Duodenal mucosa (tissue), 2 donors: ENCODE measurements at regions not wholly inside any gene's neighbourhood (a gene's known extent, or its start where the extent isn't known, plus 50 kb on each side); places are given as distances from the start of the nearest gene placed in this dataset.

Experiments
- H3K27ac ChIP-seq: one replicate; pipeline ENCODE4 v1.7.0; 2013; ENCODE audit warnings: low read depth, low read length
- H3K27me3 ChIP-seq, 2 donors: one replicate each; pipeline ENCODE4 v1.7.0; 2013; ENCODE audit warnings: low read length in 2 of 2, control low read depth in 1 of 2; ENCODE audit not compliant: insufficient read depth in 2 of 2, control insufficient read depth in 1 of 2
- H3K36me3 ChIP-seq, 2 donors: one replicate each; pipeline ENCODE4 v1.7.0; 2013; ENCODE audit warnings: low read length in 2 of 2, control low read depth in 1 of 2; ENCODE audit not compliant: insufficient read depth in 2 of 2, control insufficient read depth in 1 of 2
- H3K4me1 ChIP-seq, 2 donors: one replicate each; pipeline ENCODE4 v1.7.0; 2013; ENCODE audit warnings: low read length in 2 of 2, control low read depth in 1 of 2; ENCODE audit not compliant: insufficient read depth in 2 of 2, control insufficient read depth in 1 of 2
- H3K4me3 ChIP-seq, 2 donors: one replicate each; pipeline ENCODE4 v1.7.0; 2013; ENCODE audit warnings: low read length in 2 of 2, low read depth in 1 of 2
- H3K9ac ChIP-seq, 2 donors: one replicate each; pipeline ENCODE4 v1.7.0; 2013; ENCODE audit warnings: low read length in 2 of 2, low read depth in 1 of 2
- H3K9me3 ChIP-seq, 2 donors: one replicate each; pipeline ENCODE4 v1.7.0; 2013; ENCODE audit warnings: low read length in 2 of 2, control low read depth in 1 of 2; ENCODE audit not compliant: control insufficient read depth in 1 of 2

DNA sequence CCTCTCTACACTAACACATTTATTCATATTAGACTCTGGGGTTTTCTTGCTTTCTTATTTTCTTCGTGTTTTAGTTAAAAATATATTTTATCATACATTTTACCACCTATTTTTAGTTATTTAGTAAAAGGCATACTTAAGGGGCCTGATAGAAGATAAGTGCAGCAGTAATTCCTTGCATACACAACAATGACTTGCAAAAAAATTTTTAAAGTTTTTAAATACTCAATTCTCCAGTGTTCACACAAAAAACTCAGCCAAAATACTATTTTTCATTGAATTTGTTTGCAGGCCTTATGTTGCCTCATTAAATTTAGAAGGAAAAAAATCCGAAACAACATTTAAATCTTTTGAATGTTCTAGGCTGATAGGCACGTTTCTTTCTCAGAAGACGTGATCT, 2431.7 kb downstream of the PCDH9 start:
- H3K27me3 ChIP-seq, result no peaks in the 10 kb centered on the region
- H3K27ac ChIP-seq, result no peak overlapping the region
- no peak overlapping the region for H3K4me3 ChIP-seq
- H3K9me3 ChIP-seq, result peaks cover 2 to 7% of the 10 kb centered on the region in 2 donors
- no peak overlapping the region for H3K9ac ChIP-seq
- H3K36me3 ChIP-seq, result no peaks in the 10 kb centered on the region
- H3K4me1 ChIP-seq, result no peaks in the 10 kb centered on the region

- no peak overlapping the region for H3K4me3 ChIP-seq
- no peaks in the 10 kb centered on the region for H3K36me3 ChIP-seq
- H3K27me3 ChIP-seq, result no peaks in the 10 kb centered on the region
- no peak overlapping the region for H3K9ac ChIP-seq
- no peak overlapping the region for H3K27ac ChIP-seq
- peaks cover 5 to 11% of the 10 kb centered on the region in 2 donors for H3K9me3 ChIP-seq
- H3K4me1 ChIP-seq, result no peaks in the 10 kb centered on the region
Observed at GRCh38 chr13:64793592-64793991, 2436.5 kb downstream of the PCDH9 start.

- peaks cover 5 to 11% of the 10 kb centered on the region in 2 donors for H3K9me3 ChIP-seq
- no peaks in the 10 kb centered on the region for H3K36me3 ChIP-seq
- H3K9ac ChIP-seq, result no peak overlapping the region
- no peak overlapping the region for H3K4me3 ChIP-seq
- H3K4me1 ChIP-seq, result no peaks in the 10 kb centered on the region
- H3K27me3 ChIP-seq, result no peaks in the 10 kb centered on the region
- no peak overlapping the region for H3K27ac ChIP-seq
Observed at GRCh38 chr13:64793131-64793530, 2437.0 kb downstream of the PCDH9 start.

DNA sequence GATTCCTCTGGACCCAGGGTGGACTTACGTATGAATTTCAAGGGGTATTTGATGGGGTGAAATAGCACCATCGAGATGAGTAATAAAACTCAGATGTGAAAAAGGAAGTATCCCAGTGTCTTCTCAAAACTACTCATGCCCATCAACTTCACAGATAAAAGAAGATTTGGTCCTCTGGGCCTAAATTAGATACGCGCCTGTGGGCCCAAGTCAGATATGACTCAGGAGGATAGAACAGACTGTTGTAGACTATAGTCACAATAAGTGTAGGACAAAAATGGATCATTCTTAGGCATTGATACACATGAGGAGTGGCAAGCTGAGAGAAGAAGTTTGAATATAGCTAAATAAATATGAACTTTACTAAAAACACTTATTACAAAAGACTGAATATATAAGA, 2438.8 kb downstream of the PCDH9 start:
- no peak overlapping the region for H3K9ac ChIP-seq
- no peak overlapping the region for H3K4me3 ChIP-seq
- peaks cover 4 to 11% of the 10 kb centered on the region in 2 donors for H3K9me3 ChIP-seq
- H3K27me3 ChIP-seq, result no peaks in the 10 kb centered on the region
- no peak overlapping the region for H3K27ac ChIP-seq
- no peaks in the 10 kb centered on the region for H3K4me1 ChIP-seq
- H3K36me3 ChIP-seq, result no peaks in the 10 kb centered on the region

DNA sequence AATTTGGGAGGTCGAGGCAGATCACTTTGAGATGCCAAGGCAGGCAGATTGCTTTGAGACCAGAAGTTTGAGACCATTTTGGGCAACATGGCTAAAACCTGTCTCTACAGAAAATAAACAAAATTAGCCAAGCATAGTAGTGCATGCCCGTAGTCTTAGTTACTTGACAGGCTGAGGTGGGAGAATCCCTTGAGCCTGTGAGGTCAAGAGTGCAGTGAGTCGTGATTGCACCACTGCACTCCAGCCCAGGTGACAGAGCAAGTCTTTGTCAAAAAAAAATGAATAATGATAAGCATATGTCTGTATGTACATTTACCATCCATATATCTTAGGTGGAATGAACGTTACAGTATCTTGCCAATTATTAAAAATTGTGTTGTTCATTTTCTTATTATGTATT, 2447.7 kb downstream of the PCDH9 start:
- peaks cover 5 to 6% of the 10 kb centered on the region in 2 donors for H3K9me3 ChIP-seq
- H3K4me1 ChIP-seq, result no peaks in the 10 kb centered on the region
- no peaks in the 10 kb centered on the region for H3K36me3 ChIP-seq
- no peak overlapping the region for H3K4me3 ChIP-seq
- no peaks in the 10 kb centered on the region for H3K27me3 ChIP-seq
- H3K27ac ChIP-seq, result no peak overlapping the region
- no peak overlapping the region for H3K9ac ChIP-seq

GRCh38 chr13:64778002-64778401, 2452.1 kb downstream of the PCDH9 start:
- H3K9me3 ChIP-seq, result peaks cover 4 to 11% of the 10 kb centered on the region in 2 donors
- H3K36me3 ChIP-seq, result no peaks in the 10 kb centered on the region
- H3K4me1 ChIP-seq, result no peaks in the 10 kb centered on the region
- H3K27me3 ChIP-seq, result no peaks in the 10 kb centered on the region
- H3K27ac ChIP-seq, result no peak overlapping the region
- H3K4me3 ChIP-seq, result no peak overlapping the region
- H3K9ac ChIP-seq, result no peak overlapping the region

DNA sequence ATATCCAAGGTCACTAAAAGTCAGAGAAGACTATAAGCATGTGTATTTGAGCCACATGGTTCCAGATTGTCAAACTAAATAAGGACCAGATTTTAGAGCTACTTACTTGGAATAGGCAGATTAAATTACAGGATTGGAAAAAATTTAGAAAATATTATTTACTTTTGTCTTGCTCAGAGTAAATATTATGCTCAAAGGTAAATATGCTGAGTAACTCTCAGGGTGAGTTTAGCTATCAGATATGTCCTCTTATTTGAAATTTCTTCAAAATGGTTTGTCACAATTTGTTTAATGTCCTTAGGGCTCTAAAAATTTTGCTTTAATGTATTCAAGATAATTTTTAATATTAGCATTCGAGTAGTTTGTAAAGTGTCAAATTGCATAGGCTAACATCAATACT, 2455.2 kb downstream of the PCDH9 start:
- Histone ChIP-seq H3K4me3 (no peak overlapping the region), H3K9ac (no peak overlapping the region), H3K27me3 (no peaks in the 10 kb centered on the region), H3K27ac (no peak overlapping the region), H3K9me3 (peaks cover 4 to 12% of the 10 kb centered on the region in 2 donors), H3K4me1 (no peaks in the 10 kb centered on the region), H3K36me3 (no peaks in the 10 kb centered on the region)

- no peak overlapping the region for H3K27ac ChIP-seq
- H3K4me3 ChIP-seq, result no peak overlapping the region
- H3K9ac ChIP-seq, result no peak overlapping the region
- no peaks in the 10 kb centered on the region for H3K36me3 ChIP-seq
- H3K4me1 ChIP-seq, result no peaks in the 10 kb centered on the region
- peaks cover 2 to 12% of the 10 kb centered on the region in 2 donors for H3K9me3 ChIP-seq
- H3K27me3 ChIP-seq, result no peaks in the 10 kb centered on the region
Observed at GRCh38 chr13:64770743-64771142, 2459.4 kb downstream of the PCDH9 start.

- H3K4me3 ChIP-seq, result no peak overlapping the region
- no peaks in the 10 kb centered on the region for H3K4me1 ChIP-seq
- H3K27me3 ChIP-seq, result no peaks in the 10 kb centered on the region
- no peak overlapping the region for H3K27ac ChIP-seq
- no peak overlapping the region for H3K9ac ChIP-seq
- H3K9me3 ChIP-seq, result peaks cover 4 to 11% of the 10 kb centered on the region in 2 donors
- H3K36me3 ChIP-seq, result no peaks in the 10 kb centered on the region
Observed at GRCh38 chr13:64767054-64767453, 2463.1 kb downstream of the PCDH9 start.

- Histone ChIP-seq H3K4me3 (no peak overlapping the region), H3K9me3 (peaks cover 4 to 11% of the 10 kb centered on the region in 2 donors), H3K27ac (no peak overlapping the region), H3K9ac (no peak overlapping the region), H3K4me1 (no peaks in the 10 kb centered on the region), H3K36me3 (no peaks in the 10 kb centered on the region), H3K27me3 (no peaks in the 10 kb centered on the region)
Observed at GRCh38 chr13:64765636-64766035, 2464.5 kb downstream of the PCDH9 start.
